HFF-Myc (cell line): ENCODE measurements at regions not wholly inside any gene's neighbourhood (a gene's known extent, or its start where the extent isn't known, plus 50 kb on each side); places are given as distances from the start of the nearest gene placed in this dataset.

Source experiments
- DNase-seq: peaks from one replicate; pipeline ENCODE4 v3.0.0-alpha.2; 2011; ENCODE audit warnings: low read depth; ENCODE audit errors: extremely low read depth
- H3K4me3 ChIP-seq: replicated peaks from 2 replicates; pipeline ENCODE4 v1.5.1; 2011; ENCODE audit warnings: low read depth, mild to moderate bottlenecking, control low read depth, low read length
- TF ChIP-seq, protein P1 (sequence below): IDR thresholded peaks from 2 replicates; pipeline ENCODE4 v1.5.1; 2012; ENCODE audit warnings: mild to moderate bottlenecking, low read depth, low read length, control low read depth; ENCODE audit errors: missing control alignments

GRCh38 chr17:83144421-83145357 is 65.3 kb downstream of the METRNL start:
- peak; percentile 52 for DNase-seq
- TF ChIP-seq, protein P1, sequence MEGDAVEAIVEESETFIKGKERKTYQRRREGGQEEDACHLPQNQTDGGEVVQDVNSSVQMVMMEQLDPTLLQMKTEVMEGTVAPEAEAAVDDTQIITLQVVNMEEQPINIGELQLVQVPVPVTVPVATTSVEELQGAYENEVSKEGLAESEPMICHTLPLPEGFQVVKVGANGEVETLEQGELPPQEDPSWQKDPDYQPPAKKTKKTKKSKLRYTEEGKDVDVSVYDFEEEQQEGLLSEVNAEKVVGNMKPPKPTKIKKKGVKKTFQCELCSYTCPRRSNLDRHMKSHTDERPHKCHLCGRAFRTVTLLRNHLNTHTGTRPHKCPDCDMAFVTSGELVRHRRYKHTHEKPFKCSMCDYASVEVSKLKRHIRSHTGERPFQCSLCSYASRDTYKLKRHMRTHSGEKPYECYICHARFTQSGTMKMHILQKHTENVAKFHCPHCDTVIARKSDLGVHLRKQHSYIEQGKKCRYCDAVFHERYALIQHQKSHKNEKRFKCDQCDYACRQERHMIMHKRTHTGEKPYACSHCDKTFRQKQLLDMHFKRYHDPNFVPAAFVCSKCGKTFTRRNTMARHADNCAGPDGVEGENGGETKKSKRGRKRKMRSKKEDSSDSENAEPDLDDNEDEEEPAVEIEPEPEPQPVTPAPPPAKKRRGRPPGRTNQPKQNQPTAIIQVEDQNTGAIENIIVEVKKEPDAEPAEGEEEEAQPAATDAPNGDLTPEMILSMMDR = no peak
- H3K4me3 ChIP-seq = no peak overlapping the region

DNA sequence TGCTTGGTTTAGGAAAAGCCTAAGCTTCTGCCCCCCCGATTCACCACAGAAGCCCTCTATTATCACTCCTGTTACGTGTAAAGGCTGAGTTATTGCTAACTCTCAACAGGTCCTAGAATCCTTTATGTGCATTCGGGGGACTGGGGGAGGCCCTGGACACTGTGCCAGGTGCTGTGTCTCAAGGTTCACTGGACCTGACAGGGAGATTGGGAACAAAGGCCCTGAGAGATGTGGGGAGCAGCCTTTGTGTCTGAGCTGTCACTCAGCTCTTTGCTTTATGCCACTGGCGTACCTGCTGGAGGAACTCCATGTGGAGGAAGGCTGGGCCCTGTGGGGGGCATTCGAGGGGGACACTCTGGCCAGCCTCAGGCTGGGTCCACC is 65.9 kb downstream of the METRNL start:
- no peak for DNase-seq
- TF ChIP-seq, protein P1 = no peak
- H3K4me3 ChIP-seq = no peak overlapping the region

DNA sequence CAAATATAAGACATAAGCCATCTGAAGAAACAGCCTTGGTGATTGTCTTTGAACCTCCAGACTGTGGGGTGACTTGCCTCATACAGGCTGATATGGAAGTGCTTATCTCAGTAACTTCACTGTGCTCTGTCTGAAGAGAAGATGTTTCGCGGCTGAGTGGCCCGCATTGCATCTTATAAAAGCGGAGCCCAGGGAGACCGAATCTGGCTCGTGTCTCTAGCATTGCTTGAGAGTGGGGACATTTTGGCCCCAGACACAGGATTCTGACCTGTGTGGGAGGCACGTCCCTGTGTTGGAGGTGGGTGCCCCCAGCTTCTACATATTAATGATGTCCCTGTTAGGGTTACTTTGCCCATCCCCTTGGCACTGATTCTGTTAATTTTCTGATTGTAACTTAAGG is 66.4 kb downstream of the METRNL start:
- no peak for DNase-seq
- no peak overlapping the region for H3K4me3 ChIP-seq
- TF ChIP-seq, protein P1 = no peak

DNA sequence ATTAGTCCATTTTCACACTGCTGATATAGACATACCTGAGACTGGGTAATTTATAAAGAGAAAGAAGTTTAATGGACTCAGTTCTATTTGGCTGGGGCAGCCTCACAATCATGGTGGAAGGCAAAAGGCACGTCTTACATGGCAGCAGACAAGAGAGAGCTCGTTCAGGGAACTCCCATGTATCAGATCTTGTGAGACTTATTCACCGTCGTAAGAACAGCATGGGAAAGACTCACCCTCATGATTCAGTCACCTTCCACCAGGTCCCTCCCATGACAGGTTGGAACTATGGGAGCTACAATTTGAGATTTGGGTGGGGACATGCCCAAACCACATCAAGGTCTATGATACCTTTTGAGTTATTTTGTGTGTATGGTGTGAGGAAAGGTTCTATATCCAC is 66.9 kb downstream of the METRNL start:
- DNase-seq = no peak
- no peak overlapping the region for H3K4me3 ChIP-seq
- TF ChIP-seq, protein P1 = no peak

GRCh38 chr17:83147280-83147679 is 67.9 kb downstream of the METRNL start:
- no peak overlapping the region for H3K4me3 ChIP-seq
- DNase-seq = no peak
- TF ChIP-seq, protein P1 = no peak

- TF ChIP-seq, protein P1 = no peak
- no peak for DNase-seq
- H3K4me3 ChIP-seq = no peak overlapping the region
Measured at GRCh38 chr17:83148317-83149028, 69.1 kb downstream of the METRNL start.
